ENCODE measurements at regions not wholly inside any gene's neighbourhood (a gene's known extent, or its start where the extent isn't known, plus 50 kb on each side); places are given as distances from the start of the nearest gene placed in this dataset.

DNA sequence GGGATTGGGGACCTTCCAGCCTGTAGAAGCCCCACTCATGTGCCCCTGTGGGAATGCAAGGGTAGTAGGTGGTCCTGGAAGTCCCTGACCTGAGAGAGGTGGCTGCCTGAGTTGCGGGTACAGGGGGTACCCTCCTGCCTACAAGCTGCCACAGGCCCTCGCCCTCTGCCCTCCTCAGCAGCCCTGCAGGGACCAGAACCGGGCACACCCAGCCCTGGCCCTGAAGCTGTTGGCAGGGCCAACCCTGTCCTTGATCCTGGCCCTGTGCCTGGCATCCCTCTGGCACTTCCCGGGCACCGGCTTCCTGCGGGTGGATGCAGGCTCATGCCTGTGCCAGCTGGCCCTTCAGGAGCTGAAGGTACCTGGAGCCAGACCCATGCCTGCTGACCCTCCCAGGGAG is 54.9 kb upstream of the ELN start:
- H3K9ac ChIP-seq (ENCODE audit: low read depth, low read length), result no peak overlapping the region
- H3K27me3 ChIP-seq (ENCODE audit: control insufficient read depth, insufficient read depth, low read length), result no peaks in the 10 kb centered on the region
- H3K27ac ChIP-seq (ENCODE audit: low read depth, low read length), result no peak overlapping the region
- H3K4me3 ChIP-seq (ENCODE audit: low read depth, low read length), result no peak overlapping the region
- no peaks in the 10 kb centered on the region for H3K36me3 ChIP-seq (ENCODE audit: control insufficient read depth, insufficient read depth, low read length)
- no peaks in the 10 kb centered on the region for H3K9me3 ChIP-seq (ENCODE audit: control insufficient read depth, insufficient read depth, low read length)
- no peaks in the 10 kb centered on the region for H3K4me1 ChIP-seq (ENCODE audit: control insufficient read depth, insufficient read depth, low read length)

DNA sequence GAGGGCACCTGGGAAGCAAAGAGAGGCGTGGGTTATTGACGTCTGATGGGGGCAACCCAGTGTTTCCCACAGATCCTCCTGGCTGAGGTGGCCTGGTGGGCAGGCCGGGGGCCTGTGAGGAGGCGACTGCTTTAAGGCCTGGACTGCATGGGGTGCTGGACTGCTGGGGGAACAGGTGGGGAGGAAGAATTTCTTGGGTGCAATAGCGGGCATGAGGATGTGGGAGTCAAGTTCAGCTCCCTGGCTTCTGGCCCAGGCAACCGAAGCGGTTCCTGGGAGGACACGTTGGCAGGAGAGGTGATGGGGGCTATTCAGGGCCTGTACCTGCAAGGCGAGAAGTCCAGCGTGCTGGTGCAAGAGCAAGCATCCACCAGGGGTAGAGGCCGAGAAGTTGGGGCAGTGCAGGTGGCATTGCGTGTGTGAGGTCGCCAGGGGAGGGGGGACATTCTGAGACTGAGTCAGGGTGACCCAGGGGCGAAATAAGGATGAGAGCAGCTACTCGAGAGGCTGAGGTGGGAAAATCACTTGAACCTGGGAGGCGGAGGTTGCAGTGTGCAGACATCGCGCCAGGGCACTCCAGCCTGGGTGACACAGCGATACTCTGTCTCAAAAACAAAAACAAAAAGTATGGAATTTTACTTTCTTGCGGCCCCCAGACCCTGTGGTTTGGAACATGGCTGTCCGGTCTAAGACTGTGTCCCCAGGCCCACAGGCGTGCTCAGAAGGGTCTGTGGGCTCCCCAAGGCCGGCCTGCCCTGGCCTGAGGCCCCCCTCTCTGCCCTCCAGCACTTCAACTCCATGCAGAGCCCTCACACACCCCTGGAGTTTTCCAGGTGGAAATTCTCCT is 53.6 kb upstream of the ELN start:
- Histone ChIP-seq H3K9me3 (ENCODE audit: control insufficient read depth, insufficient read depth, low read length) (no peaks in the 10 kb centered on the region), H3K9ac (ENCODE audit: low read depth, low read length) (no peak overlapping the region), H3K4me1 (ENCODE audit: control insufficient read depth, insufficient read depth, low read length) (no peaks in the 10 kb centered on the region), H3K4me3 (ENCODE audit: low read depth, low read length) (no peak overlapping the region), H3K36me3 (ENCODE audit: control insufficient read depth, insufficient read depth, low read length) (no peaks in the 10 kb centered on the region), H3K27ac (ENCODE audit: low read depth, low read length) (no peak overlapping the region), H3K27me3 (ENCODE audit: control insufficient read depth, insufficient read depth, low read length) (no peaks in the 10 kb centered on the region)

GRCh38 chr7:73974948-73975926 is 52.7 kb upstream of the ELN start:
- Histone ChIP-seq H3K4me3 (ENCODE audit: low read depth, low read length) (no peak overlapping the region), H3K36me3 (ENCODE audit: control insufficient read depth, insufficient read depth, low read length) (no peaks in the 10 kb centered on the region), H3K27ac (ENCODE audit: low read depth, low read length) (no peak overlapping the region), H3K27me3 (ENCODE audit: control insufficient read depth, insufficient read depth, low read length) (no peaks in the 10 kb centered on the region), H3K9ac (ENCODE audit: low read depth, low read length) (no peak overlapping the region), H3K4me1 (ENCODE audit: control insufficient read depth, insufficient read depth, low read length) (no peaks in the 10 kb centered on the region), H3K9me3 (ENCODE audit: control insufficient read depth, insufficient read depth, low read length) (no peaks in the 10 kb centered on the region)

- H3K4me3 ChIP-seq (ENCODE audit: low read depth, low read length), result no peak overlapping the region
- no peaks in the 10 kb centered on the region for H3K9me3 ChIP-seq (ENCODE audit: control insufficient read depth, insufficient read depth, low read length)
- H3K27me3 ChIP-seq (ENCODE audit: control insufficient read depth, insufficient read depth, low read length), result no peaks in the 10 kb centered on the region
- H3K36me3 ChIP-seq (ENCODE audit: control insufficient read depth, insufficient read depth, low read length), result no peaks in the 10 kb centered on the region
- H3K4me1 ChIP-seq (ENCODE audit: control insufficient read depth, insufficient read depth, low read length), result no peaks in the 10 kb centered on the region
- H3K9ac ChIP-seq (ENCODE audit: low read depth, low read length), result no peak overlapping the region
- no peak overlapping the region for H3K27ac ChIP-seq (ENCODE audit: low read depth, low read length)
Measured at GRCh38 chr7:73976761-73977618, 51.0 kb upstream of the ELN start.

- Histone ChIP-seq H3K9ac (ENCODE audit: low read depth, low read length) (no peak overlapping the region), H3K36me3 (ENCODE audit: control insufficient read depth, insufficient read depth, low read length) (no peaks in the 10 kb centered on the region), H3K4me3 (ENCODE audit: low read depth, low read length) (no peak overlapping the region), H3K27me3 (ENCODE audit: control insufficient read depth, insufficient read depth, low read length) (no peaks in the 10 kb centered on the region), H3K4me1 (ENCODE audit: control insufficient read depth, insufficient read depth, low read length) (no peaks in the 10 kb centered on the region), H3K27ac (ENCODE audit: low read depth, low read length) (no peak overlapping the region), H3K9me3 (ENCODE audit: control insufficient read depth, insufficient read depth, low read length) (no peaks in the 10 kb centered on the region)
Measured at GRCh38 chr7:73977619-73978618, 50.1 kb upstream of the ELN start.

All from HUES48 (cell line).